H9 (cell line): ENCODE measurements at regions not wholly inside any gene's neighbourhood (a gene's known extent, or its start where the extent isn't known, plus 50 kb on each side); places are given as distances from the start of the nearest gene placed in this dataset.
A peak's percentile ranks its signal among the peaks of the same experiment; 100 is the strongest.

Experiments used
- DNase-seq: peaks from one replicate; pipeline ENCODE4 v3.0.0-alpha.2; 2017
- H2AFZ ChIP-seq: one replicate; pipeline ENCODE4 v1.6.1; 2013; ENCODE audit warnings: mild to moderate bottlenecking, low read length, control low read depth, moderate library complexity
- H2AK5ac ChIP-seq: 2 replicates; pipeline ENCODE4 v1.6.1; 2013; ENCODE audit warnings: low read length, control low read depth, mixed read lengths; ENCODE audit not compliant: insufficient read length
- H2BK120ac ChIP-seq: one replicate; pipeline ENCODE4 v1.6.1; 2013; ENCODE audit warnings: low read depth, mild to moderate bottlenecking, low read length, control low read depth, inconsistent platforms; ENCODE audit not compliant: poor library complexity, severe bottlenecking
- H2BK12ac ChIP-seq: 2 replicates; pipeline ENCODE4 v1.6.1; 2013; ENCODE audit warnings: low read length, control low read depth, mixed read lengths, low read depth; ENCODE audit not compliant: insufficient read length
- H2BK15ac ChIP-seq: 2 replicates; pipeline ENCODE4 v1.6.1; 2013; ENCODE audit warnings: low read depth, low read length, control low read depth
- H2BK20ac ChIP-seq: one replicate; pipeline ENCODE4 v1.6.1; 2013; ENCODE audit warnings: low read depth, mild to moderate bottlenecking, low read length, control low read depth, inconsistent platforms; ENCODE audit not compliant: poor library complexity, severe bottlenecking
- H2BK5ac ChIP-seq: 2 replicates; pipeline ENCODE4 v1.6.1; 2013; ENCODE audit warnings: low read length, control low read depth, mixed read lengths; ENCODE audit not compliant: insufficient read length
- H3K14ac ChIP-seq: 2 replicates; pipeline ENCODE4 v1.6.1; 2013; ENCODE audit warnings: low read length, control low read depth; ENCODE audit not compliant: insufficient read depth
- H3K18ac ChIP-seq: 2 replicates; pipeline ENCODE4 v1.6.1; 2013; ENCODE audit warnings: low read depth, mild to moderate bottlenecking, mixed read lengths, low read length, control low read depth; ENCODE audit not compliant: insufficient read length
- H3K23ac ChIP-seq: 2 replicates; pipeline ENCODE4 v1.6.1; 2013; ENCODE audit warnings: low read length, control low read depth, mixed read lengths, low read depth; ENCODE audit not compliant: insufficient read length
- H3K23me2 ChIP-seq: 2 replicates; pipeline ENCODE4 v1.6.1; 2013; ENCODE audit warnings: low read depth, mild to moderate bottlenecking, mixed read lengths, low read length, control low read depth; ENCODE audit not compliant: insufficient read length, poor library complexity, severe bottlenecking
- H3K27ac ChIP-seq: 2 replicates; pipeline ENCODE4 v1.5.1; 2013; ENCODE audit warnings: low read length, control low read depth, mixed read lengths, low read depth; ENCODE audit not compliant: insufficient read length
- H3K27me3 ChIP-seq: 2 replicates; pipeline ENCODE4 v1.6.1; 2013; ENCODE audit warnings: low read length, control low read depth, inconsistent platforms; ENCODE audit not compliant: insufficient read depth
- H3K4ac ChIP-seq: 2 replicates; pipeline ENCODE4 v1.6.1; 2013; ENCODE audit warnings: low read depth, mild to moderate bottlenecking, control low read depth, inconsistent platforms, low read length, moderate library complexity
- H3K4me1 ChIP-seq: 2 replicates; pipeline ENCODE4 v1.6.1; 2013; ENCODE audit warnings: low read length, control low read depth, inconsistent platforms; ENCODE audit not compliant: insufficient read depth
- H3K4me2 ChIP-seq: 2 replicates; pipeline ENCODE4 v1.6.1; 2013; ENCODE audit warnings: low read length, control low read depth, mixed read lengths; ENCODE audit not compliant: insufficient read length, insufficient read depth
- H3K56ac ChIP-seq: 2 replicates; pipeline ENCODE4 v1.6.1; 2013; ENCODE audit warnings: low read depth, mild to moderate bottlenecking, mixed read lengths, low read length, control low read depth; ENCODE audit not compliant: insufficient read length
- H3K79me1 ChIP-seq: 2 replicates; pipeline ENCODE4 v1.6.1; 2013; ENCODE audit warnings: low read depth, mild to moderate bottlenecking, moderate library complexity, low read length, control low read depth, inconsistent platforms; ENCODE audit not compliant: insufficient read depth, poor library complexity, severe bottlenecking
- H3K79me2 ChIP-seq: 2 replicates; pipeline ENCODE4 v1.6.1; 2013; ENCODE audit warnings: low read length, control low read depth, inconsistent platforms; ENCODE audit not compliant: insufficient read depth
- H3K9ac ChIP-seq: 2 replicates; pipeline ENCODE4 v1.6.1; 2013; ENCODE audit warnings: low read length, control low read depth, mixed read lengths; ENCODE audit not compliant: insufficient read length; ENCODE audit errors: extremely low read depth
- H3K9me3 ChIP-seq: one replicate; pipeline ENCODE4 v1.6.1; 2013; ENCODE audit warnings: low read depth, low read length, inconsistent platforms; ENCODE audit not compliant: control insufficient read depth
- H3T11ph ChIP-seq: one replicate; pipeline ENCODE4 v1.6.1; 2013; ENCODE audit warnings: mild to moderate bottlenecking, low read length, control low read depth, inconsistent platforms
- H4K20me1 ChIP-seq: one replicate; pipeline ENCODE4 v1.6.1; 2013; ENCODE audit not compliant: control insufficient read depth, insufficient read length, insufficient read depth
- H4K5ac ChIP-seq: 2 replicates; pipeline ENCODE4 v1.6.1; 2013; ENCODE audit warnings: low read depth, mild to moderate bottlenecking, mixed read lengths, low read length, control low read depth; ENCODE audit not compliant: insufficient read length
- H4K8ac ChIP-seq: replicated peaks from 2 replicates; pipeline ENCODE4 v1.6.1; 2013; ENCODE audit warnings: low read length, control low read depth, mixed read lengths, low read depth; ENCODE audit not compliant: insufficient read length
- H4K91ac ChIP-seq: 2 replicates; pipeline ENCODE4 v1.6.1; 2013; ENCODE audit warnings: low read depth, mild to moderate bottlenecking, moderate library complexity, mixed read lengths, low read length, control low read depth; ENCODE audit not compliant: insufficient read length
- H3K27ac Mint-ChIP-seq, 3 experiments: 2 replicates in 2 of 3; 3 replicates in 1 of 3; pipeline ENCODE4 v1.8.0; 2020 to 2021; ENCODE audit warnings: mixed read lengths in 3 of 3, mild to moderate bottlenecking in 1 of 3, moderate library complexity in 1 of 3
- H3K27me3 Mint-ChIP-seq: 2 replicates; pipeline ENCODE4 v1.8.0; 2021; ENCODE audit warnings: low read depth, mild to moderate bottlenecking, moderate library complexity, mixed read lengths
- H3K36me3 Mint-ChIP-seq, 3 experiments: 2 replicates in 2 of 3; 3 replicates in 1 of 3; pipeline ENCODE4 v1.8.0; 2020 to 2021; ENCODE audit warnings: low read depth in 3 of 3, mixed read lengths in 3 of 3; ENCODE audit not compliant: insufficient read depth in 1 of 3
- H3K4me1 Mint-ChIP-seq, 2 experiments: 2 replicates each; pipeline ENCODE4 v1.8.0; 2020; ENCODE audit warnings: mixed read lengths in 2 of 2
- H3K4me3 Mint-ChIP-seq, 2 experiments: 2 replicates in 1 of 2; 3 replicates in 1 of 2; pipeline ENCODE4 v1.8.0; 2020 to 2021; ENCODE audit warnings: mild to moderate bottlenecking in 2 of 2, mixed read lengths in 2 of 2, moderate library complexity in 1 of 2
- H3K9me3 Mint-ChIP-seq, 2 experiments: 2 replicates in 1 of 2; 3 replicates in 1 of 2; pipeline ENCODE4 v1.8.0; 2020; ENCODE audit warnings: mild to moderate bottlenecking in 2 of 2, mixed read lengths in 2 of 2, moderate library complexity in 1 of 2
- WGBS: extraction: QIAGEN DNeasy Blood & Tissue Kit; methylation state at CpG from one replicate; pipeline ENCODE4 v1.1.7; 2013; ENCODE audit warnings: missing lambda C conversion rate, low lambda C conversion rate, mixed read lengths; ENCODE audit not compliant: insufficient read length; ENCODE audit errors: extremely low coverage; 5-methylcytosine and 5-hydroxymethylcytosine counted together
- TF ChIP-seq, protein P1 (sequence below): fragments of 200-600 bp; sonication (generic); conservative IDR thresholded peaks from 3 replicates; pipeline ENCODE4 v1.8.0; 2021; ENCODE audit warnings: antibody characterized with exemption, mild to moderate bottlenecking

DNA sequence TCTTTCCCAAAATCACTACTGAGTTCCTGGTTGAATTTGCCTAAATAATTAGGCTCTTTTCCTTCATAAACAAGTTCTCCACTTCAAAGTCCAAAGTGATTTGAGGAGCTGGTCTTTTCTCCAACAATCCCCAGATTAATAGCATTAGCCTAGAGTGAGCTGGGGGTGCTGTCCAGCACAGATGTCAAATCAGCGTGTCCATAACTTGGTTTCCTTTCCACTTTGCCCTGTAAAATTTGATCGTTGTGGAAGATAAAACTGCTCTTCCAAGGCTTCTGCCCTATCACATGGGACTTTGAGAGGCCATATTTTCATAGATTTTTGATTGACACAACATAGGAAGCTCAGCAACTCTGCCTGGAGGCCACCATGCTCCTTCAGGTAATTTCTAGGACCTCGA lies 134.7 kb upstream of the RORB start:
- no peak overlapping the region for H2BK5ac ChIP-seq
- H4K5ac ChIP-seq, result no peak overlapping the region
- H3K79me2 ChIP-seq, result no peaks in the 10 kb centered on the region
- H3K14ac ChIP-seq, result no peak overlapping the region
- H2BK12ac ChIP-seq, result no peak overlapping the region
- H2AFZ ChIP-seq, result no peak overlapping the region
- H3T11ph ChIP-seq, result no peak overlapping the region
- H3K23me2 ChIP-seq, result no peaks in the 10 kb centered on the region
- Mint-ChIP-seq H3K36me3 (peaks cover 0 to 5% (median 0%) of the 10 kb centered on the region in 3 experiments; a peak in 1 of 7 replicates), H3K27me3 (no peaks in the 10 kb centered on the region), H3K4me1 (no peaks in the 10 kb centered on the region), H3K4me3 (no peak overlapping the region), H3K27ac (peak overlapping the region in 1 of 3 experiments; percentile 66; a peak in 1 of 7 replicates), H3K9me3 (peaks cover 3 to 4% of the 10 kb centered on the region in 2 experiments; a peak in 3 of 5 replicates)
- H3K4ac ChIP-seq, result no peak overlapping the region
- WGBS, result no CpG with 5 or more reads among the region's 3 CpGs
- H2BK20ac ChIP-seq, result no peak overlapping the region
- no peak overlapping the region for H2AK5ac ChIP-seq
- no peak overlapping the region for H3K56ac ChIP-seq
- DNase-seq, result no peak
- no peak overlapping the region for H2BK120ac ChIP-seq
- no peak overlapping the region for H2BK15ac ChIP-seq
- H3K9me3 ChIP-seq, result no peaks in the 10 kb centered on the region
- TF ChIP-seq, protein P1, sequence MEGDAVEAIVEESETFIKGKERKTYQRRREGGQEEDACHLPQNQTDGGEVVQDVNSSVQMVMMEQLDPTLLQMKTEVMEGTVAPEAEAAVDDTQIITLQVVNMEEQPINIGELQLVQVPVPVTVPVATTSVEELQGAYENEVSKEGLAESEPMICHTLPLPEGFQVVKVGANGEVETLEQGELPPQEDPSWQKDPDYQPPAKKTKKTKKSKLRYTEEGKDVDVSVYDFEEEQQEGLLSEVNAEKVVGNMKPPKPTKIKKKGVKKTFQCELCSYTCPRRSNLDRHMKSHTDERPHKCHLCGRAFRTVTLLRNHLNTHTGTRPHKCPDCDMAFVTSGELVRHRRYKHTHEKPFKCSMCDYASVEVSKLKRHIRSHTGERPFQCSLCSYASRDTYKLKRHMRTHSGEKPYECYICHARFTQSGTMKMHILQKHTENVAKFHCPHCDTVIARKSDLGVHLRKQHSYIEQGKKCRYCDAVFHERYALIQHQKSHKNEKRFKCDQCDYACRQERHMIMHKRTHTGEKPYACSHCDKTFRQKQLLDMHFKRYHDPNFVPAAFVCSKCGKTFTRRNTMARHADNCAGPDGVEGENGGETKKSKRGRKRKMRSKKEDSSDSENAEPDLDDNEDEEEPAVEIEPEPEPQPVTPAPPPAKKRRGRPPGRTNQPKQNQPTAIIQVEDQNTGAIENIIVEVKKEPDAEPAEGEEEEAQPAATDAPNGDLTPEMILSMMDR, result no peak
- H3K27ac ChIP-seq, result no peak overlapping the region
- H3K9ac ChIP-seq, result no peak overlapping the region
- H3K23ac ChIP-seq, result no peak overlapping the region
- no peaks in the 10 kb centered on the region for H3K27me3 ChIP-seq
- H3K18ac ChIP-seq, result no peak overlapping the region
- H4K8ac ChIP-seq, result no peak overlapping the region
- no peak overlapping the region for H4K91ac ChIP-seq
- H3K4me1 ChIP-seq, result no peaks in the 10 kb centered on the region
- H4K20me1 ChIP-seq, result no peaks in the 10 kb centered on the region
- no peak overlapping the region for H3K4me2 ChIP-seq
- H3K79me1 ChIP-seq, result no peaks in the 10 kb centered on the region
